Hippocampal formation (tissue), 2 donors: ENCODE measurements at regions not wholly inside any gene's neighbourhood (a gene's known extent, or its start where the extent isn't known, plus 50 kb on each side); places are given as distances from the start of the nearest gene placed in this dataset.
A peak's percentile ranks its signal among the peaks of the same experiment; 100 is the strongest.

Experiments used
- DNase-seq, 2 donors: peaks; one replicate each; lab custom pipeline; 2025; lab: John Stamatoyannopoulos, UW

GRCh38 chr4:156596026-156596425, 375.6 kb downstream of the PDGFC start:
- DNase-seq = peak in 1 of 2 donors; percentile 7

DNA sequence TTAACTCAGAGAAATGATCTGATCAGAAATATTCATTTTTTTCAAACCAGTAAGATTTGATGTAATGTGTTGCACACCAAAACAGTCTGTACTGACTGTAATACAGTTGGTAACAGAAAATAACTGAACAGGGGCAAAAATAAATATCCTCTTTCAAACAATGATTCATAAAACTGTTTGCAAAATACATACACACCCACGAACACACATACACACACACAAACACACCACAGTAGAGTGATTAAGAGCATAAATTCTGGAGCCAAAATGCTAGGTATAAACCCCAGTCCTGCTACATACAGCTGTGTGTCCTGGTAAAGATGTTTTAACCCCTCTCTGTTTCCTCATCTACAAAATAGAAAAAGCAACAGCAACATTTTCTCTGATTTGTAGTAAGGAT, 376.6 kb downstream of the PDGFC start:
- DNase-seq = peak in 1 of 2 donors; percentile 6

- DNase-seq = peak in 1 of 2 donors; percentile 4
These were observed 377.0 kb downstream of the PDGFC start for GRCh38 chr4:156594624-156595023.

- DNase-seq = peak in 1 of 2 donors; percentile 2
These were observed 378.1 kb downstream of the PDGFC start for GRCh38 chr4:156593464-156593863.

DNA sequence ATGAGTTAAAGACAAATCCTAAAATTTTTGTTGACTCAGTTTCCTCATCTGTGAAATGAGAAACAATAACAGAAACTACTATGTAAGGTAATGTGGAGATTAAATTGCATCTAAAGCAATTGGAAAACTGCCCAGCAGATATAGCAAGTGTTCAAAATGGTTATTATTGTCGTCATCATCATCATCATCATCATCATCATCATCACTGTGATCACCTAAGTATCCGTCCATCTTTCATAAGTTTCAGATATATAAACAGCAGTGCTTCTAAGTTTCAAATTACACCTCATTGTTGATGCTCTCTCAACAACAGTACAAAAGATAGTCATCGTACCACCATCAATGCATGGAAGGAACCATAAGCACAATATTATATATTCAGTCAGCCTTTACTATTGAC, 379.9 kb downstream of the PDGFC start:
- no peak for DNase-seq

DNA sequence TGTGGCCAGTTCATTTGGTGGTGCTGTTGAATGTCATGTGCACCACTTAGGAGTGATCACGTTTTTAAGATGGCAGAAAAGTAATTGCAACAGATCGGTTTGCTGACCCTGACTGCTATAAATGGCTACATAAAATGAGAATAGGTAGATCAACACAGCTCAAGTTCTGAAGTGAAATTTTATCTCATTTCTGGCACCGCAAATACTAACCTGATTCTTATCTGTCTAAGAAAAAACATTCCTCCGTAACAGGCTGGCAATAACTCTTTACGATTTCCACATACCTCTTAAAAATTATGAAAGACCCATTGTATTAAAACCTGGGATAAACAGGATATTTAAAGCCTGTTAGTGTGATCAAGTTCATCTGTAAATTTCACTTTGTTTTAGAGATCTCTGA, 387.5 kb downstream of the PDGFC start:
- DNase-seq = no peak

DNA sequence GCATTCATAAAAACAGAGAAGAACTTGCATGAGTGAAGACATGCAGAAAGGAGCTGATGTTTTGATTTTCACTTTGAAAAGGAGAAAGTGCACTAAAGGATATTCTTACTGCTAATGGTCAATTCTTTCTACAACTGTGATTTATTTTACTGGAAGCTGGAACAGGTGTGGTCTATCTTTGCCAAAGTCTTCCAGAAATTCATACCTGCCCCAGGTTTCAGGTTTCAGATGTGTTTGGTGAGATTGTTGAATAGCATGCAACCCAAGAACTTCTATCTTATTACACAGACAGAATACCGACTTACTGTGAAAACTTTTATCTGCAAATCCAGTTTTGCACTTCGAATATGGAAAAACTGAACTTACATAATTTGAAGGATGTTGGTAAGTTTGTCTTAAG, 388.3 kb downstream of the PDGFC start:
- no peak for DNase-seq

- no peak for DNase-seq
These were observed 390.1 kb downstream of the PDGFC start for GRCh38 chr4:156581282-156582063.

GRCh38 chr4:156578713-156579112, 392.9 kb downstream of the PDGFC start:
- no peak for DNase-seq

- DNase-seq = no peak
These were observed 393.6 kb downstream of the PDGFC start for GRCh38 chr4:156578005-156578404.

- no peak for DNase-seq
These were observed 394.7 kb downstream of the PDGFC start for GRCh38 chr4:156576946-156577345.

DNA sequence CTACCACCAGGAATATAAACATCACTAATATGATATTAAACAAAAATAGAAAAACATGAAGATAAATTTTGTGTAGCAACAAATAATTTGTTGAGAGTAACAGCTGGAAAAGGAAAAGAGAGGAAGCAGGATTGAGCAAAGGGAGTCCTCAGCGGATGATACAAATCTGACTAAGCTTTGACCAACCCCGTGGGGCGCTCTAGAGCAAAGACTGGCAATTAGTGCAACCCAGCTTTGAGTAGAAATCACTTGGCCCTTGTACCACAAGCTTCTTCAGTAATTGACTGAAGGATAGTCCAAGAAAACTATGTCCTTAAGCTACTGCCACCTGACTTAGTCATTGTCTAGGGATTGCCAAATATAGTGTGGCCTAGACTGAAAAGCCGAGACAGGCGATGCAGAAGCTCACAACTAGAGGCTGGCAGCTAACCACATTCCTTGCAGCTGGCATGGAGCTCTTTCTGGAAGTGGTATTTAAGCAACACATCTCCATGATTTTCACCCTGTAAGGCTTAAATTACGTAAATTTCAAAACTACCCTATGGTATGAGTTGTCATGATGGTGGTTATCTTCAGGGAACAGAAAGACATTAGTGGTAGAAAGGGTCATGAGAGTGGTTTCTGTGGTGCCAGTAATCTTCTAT, 396.0 kb downstream of the PDGFC start:
- no peak for DNase-seq

DNA sequence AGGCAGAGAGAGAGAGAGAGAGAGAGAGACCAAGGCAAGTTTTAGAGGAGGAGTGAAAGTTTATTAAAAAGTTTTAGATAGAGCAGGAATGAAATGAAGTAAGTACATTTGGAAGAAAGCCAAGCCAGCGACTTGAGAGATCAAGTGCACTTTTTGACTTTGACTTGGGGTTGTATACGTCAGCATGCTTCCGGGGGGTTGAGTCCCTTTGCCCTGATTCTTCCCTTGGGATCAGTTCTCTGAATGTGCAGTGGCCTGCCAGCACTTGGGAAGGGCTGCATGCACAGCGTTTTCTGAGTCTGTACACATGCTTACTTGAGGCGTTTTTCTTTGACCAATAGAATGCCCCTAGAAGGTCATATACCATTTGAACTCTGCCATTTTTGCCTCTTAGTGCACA, 400.5 kb downstream of the PDGFC start:
- no peak for DNase-seq

DNA sequence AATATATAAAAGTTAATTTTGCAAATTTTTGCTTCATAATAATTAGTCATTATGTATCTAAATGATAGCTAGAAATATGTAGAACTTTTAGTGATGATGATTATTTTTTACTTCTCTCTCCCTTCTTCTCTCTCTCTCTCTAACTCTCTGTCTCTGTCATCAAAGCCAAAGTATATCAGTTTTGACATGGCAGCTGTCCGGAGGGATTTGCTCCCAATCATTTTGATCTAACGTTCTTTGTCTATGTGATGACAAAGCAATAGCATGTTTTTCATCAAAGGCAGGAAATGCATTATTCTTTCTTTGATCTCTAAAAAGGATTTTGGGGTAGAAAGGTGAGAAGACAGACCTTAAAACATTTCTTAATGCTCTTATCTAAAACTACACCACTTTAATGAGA, 402.1 kb downstream of the PDGFC start:
- DNase-seq = no peak

DNA sequence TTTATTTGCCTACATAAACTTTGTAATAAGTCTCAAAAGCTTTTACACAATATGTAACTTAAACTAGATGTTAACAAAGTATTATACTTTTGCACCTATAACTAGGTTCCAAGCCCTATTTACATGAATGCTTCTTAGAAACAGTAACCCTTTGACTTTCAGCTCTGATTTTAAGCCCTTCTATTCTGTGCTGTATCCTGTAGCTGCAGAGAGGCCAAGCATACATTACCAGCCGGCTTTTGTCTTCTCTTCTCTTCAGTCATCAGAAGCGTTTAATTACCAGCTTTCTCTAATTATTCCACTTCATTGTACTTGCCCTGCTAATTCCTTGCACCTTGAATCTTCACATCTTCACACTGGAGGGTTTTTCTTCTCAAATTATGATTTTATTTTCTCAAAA, 403.1 kb downstream of the PDGFC start:
- no peak for DNase-seq

DNA sequence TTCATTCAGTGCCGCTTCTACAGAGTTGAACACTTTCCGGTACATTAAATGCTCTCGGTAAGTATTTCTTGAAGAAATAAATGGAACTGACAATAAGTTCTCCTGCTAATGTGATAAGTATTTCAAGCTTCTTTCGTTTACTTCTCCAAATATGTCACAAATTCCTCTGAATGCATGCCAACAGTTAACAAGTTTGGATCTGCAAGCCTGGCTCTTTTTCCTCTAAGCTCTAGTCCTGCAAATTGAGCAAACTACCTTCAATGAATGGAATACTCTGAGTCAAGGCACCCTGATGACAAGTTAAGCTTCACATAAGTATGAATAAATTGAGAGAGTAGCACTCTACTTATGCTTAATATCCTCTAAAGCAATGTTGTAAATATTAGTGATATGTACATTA, 403.6 kb downstream of the PDGFC start:
- no peak for DNase-seq

DNA sequence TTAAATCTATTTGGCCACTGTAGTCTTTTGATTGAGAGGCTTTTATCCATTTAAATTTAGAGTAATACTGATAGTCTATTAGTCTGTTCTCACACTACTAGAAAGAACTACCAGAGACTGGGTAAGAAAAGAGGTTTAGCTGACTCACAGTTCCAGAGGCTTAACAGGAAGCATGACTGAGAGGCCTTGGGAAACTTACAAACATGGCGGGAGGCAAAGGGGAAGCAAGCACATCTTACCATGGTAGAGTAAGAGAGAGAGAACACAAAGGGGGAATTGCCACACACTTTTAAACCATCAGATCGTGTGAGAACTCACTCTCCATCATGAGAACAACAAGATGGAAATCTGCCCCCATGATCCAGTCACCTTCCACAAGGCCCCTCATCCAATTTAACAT, 410.9 kb downstream of the PDGFC start:
- DNase-seq = no peak

GRCh38 chr4:156559346-156559745, 412.3 kb downstream of the PDGFC start:
- DNase-seq = no peak

DNA sequence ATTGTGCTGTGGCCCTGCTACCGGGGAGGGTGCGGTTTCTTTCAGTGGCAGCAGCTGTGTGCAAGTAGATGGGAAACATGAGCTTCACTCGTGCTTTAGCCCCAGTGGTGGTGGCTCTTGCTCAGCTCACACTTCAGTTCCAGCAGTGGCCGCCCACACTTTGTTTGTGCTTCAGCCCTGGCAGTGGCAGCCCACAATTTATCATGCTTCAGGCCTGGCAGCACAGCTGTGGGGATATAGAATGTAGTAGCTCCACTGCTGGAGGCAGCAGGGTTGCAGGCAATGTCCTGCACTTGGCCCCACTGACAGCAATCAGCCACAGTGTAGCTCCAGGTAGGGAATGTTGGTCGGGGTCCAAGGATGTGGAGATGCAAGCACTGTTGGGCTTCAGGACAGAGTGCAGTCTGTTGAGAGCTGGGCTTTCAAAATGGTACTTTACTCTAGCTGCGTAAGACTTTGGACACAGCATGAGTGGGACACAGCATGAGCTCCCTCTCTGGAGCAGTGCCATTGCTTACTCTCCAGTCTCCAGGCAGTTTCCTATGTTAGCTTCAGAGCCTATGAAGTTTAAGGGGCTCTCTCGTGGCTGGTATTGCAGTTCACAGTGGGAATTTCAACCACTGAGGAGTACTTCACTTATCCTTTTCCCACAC, 413.1 kb downstream of the PDGFC start:
- DNase-seq = no peak

- no peak for DNase-seq
These were observed 413.7 kb downstream of the PDGFC start for GRCh38 chr4:156557920-156558319.

GRCh38 chr4:156556336-156556735, 415.3 kb downstream of the PDGFC start:
- DNase-seq = no peak

- DNase-seq = no peak
These were observed 417.9 kb downstream of the PDGFC start for GRCh38 chr4:156553659-156554058.

DNA sequence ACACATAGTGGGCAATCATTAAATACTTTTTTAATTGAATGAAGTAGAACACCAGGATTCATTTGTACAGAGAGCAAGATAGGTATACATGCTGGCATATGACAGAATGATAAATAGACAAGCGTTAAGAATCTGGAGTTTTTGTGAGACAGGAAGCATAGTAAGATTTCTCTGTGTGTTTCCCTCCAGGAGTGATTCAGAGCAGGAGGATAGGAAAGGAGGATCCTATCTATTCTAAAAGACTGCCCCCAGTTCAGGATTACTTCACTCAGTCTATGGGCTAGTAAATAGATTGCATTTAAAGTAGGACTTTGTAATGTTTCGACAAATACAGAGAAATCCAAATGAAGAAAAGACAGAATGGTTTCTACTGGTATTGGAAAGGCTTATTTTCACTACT, 423.7 kb downstream of the PDGFC start:
- no peak for DNase-seq
